NT2/D1 (cell line): ENCODE measurements at regions not wholly inside any gene's neighbourhood (a gene's known extent, or its start where the extent isn't known, plus 50 kb on each side); places are given as distances from the start of the nearest gene placed in this dataset.

Experiments
- DNase-seq: peaks from one replicate; pipeline ENCODE4 v3.0.0-alpha.2; 2011; ENCODE audit warnings: low read depth, low spot score
- H3K27me3 ChIP-seq: 2 replicates; pipeline ENCODE4 v1.6.0; 2011; ENCODE audit warnings: mild to moderate bottlenecking; ENCODE audit not compliant: insufficient read length, insufficient read depth
- H3K36me3 ChIP-seq: 2 replicates; pipeline ENCODE4 v1.6.1; 2011; ENCODE audit warnings: mild to moderate bottlenecking, low read length, mixed read lengths; ENCODE audit not compliant: insufficient read depth, insufficient read length
- H3K4me1 ChIP-seq: 2 replicates; pipeline ENCODE4 v1.5.1; 2011; ENCODE audit not compliant: insufficient read depth, insufficient read length
- H3K4me3 ChIP-seq: 2 replicates; pipeline ENCODE4 v1.5.1; 2011; ENCODE audit warnings: low read depth; ENCODE audit not compliant: insufficient read length
- H3K9ac ChIP-seq: 2 replicates; pipeline ENCODE4 v1.6.0; 2011; ENCODE audit warnings: low read depth; ENCODE audit not compliant: insufficient read length
- H3K9me3 ChIP-seq: 2 replicates; pipeline ENCODE4 v1.5.1; 2011; ENCODE audit warnings: mild to moderate bottlenecking, low read length; ENCODE audit not compliant: insufficient read depth
- SUZ12 ChIP-seq: IDR thresholded peaks from 2 replicates; pipeline ENCODE4 v1.6.1; 2011; ENCODE audit not compliant: insufficient read length, insufficient read depth; ENCODE audit errors: extremely low read depth
- YY1 ChIP-seq: IDR thresholded peaks from 2 replicates; pipeline ENCODE4 v1.6.1; 2011; ENCODE audit not compliant: insufficient read length, insufficient read depth
- ZNF274 ChIP-seq: IDR thresholded peaks from 2 replicates; pipeline ENCODE4 v1.6.1; 2011; ENCODE audit warnings: mild to moderate bottlenecking, low read depth, low read length

DNA sequence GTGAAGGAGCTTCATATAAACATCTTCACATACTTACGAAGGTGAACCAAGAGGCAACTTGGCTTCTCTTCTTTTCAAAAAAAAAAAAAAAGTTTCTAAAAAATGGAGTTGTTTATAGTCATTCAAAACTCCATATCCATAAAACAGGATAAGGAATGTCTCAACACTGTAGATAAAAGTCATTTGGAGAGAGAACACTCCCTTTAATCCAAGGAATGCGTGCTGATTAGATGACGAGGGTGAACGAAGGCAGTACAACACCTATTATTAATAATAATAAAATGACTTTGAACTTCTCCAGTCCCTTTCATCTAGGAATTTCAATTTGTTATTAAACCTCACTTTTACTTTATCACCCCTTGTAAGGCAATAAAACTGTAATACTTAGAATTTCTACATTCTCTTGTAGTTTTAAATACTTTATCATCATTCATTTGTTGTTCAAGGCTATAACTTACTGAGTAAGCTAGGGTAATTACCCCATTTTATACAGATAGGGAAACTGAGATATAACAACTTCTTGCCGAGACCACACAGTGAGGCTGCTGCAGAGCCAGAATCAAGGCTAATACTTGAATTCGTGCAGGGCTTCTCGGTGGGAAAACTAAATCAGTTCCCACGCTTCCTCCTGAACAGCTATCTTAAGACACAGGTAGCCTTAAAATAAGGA, 377.1 kb downstream of the EFNA5 start:
- no peak for TF ChIP-seq SUZ12
- Histone ChIP-seq H3K9me3 (no peaks in the 10 kb centered on the region), H3K4me3 (no peak overlapping the region), H3K36me3 (no peaks in the 10 kb centered on the region), H3K27me3 (no peaks in the 10 kb centered on the region), H3K4me1 (no peaks in the 10 kb centered on the region), H3K9ac (no peak overlapping the region)
- DNase-seq = no peak

DNA sequence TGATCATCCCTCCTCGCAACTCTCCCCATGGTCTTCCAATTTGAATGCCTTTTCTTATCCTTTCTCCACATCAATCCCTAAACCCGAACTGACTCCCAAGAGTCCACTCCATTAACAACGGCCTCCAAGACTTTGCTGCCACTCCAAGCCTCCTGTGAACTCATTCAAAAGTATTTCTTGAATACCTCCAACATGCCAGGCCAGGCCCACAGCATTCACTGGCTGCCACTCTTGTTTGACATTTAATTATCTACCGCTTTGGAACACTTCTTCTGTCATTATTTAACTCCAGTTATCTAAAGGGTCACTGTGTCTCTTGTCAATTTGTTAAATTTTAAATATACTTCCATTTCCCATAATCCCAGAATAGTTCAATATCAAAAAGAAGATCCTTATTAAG, 378.9 kb downstream of the EFNA5 start:
- H3K4me1 ChIP-seq = no peaks in the 10 kb centered on the region
- no peaks in the 10 kb centered on the region for H3K9me3 ChIP-seq
- TF ChIP-seq SUZ12 (no peak), ZNF274 (no peak), YY1 (no peak)
- no peak for DNase-seq
- no peak overlapping the region for H3K9ac ChIP-seq
- H3K36me3 ChIP-seq = no peaks in the 10 kb centered on the region
- H3K4me3 ChIP-seq = no peak overlapping the region
- no peaks in the 10 kb centered on the region for H3K27me3 ChIP-seq

DNA sequence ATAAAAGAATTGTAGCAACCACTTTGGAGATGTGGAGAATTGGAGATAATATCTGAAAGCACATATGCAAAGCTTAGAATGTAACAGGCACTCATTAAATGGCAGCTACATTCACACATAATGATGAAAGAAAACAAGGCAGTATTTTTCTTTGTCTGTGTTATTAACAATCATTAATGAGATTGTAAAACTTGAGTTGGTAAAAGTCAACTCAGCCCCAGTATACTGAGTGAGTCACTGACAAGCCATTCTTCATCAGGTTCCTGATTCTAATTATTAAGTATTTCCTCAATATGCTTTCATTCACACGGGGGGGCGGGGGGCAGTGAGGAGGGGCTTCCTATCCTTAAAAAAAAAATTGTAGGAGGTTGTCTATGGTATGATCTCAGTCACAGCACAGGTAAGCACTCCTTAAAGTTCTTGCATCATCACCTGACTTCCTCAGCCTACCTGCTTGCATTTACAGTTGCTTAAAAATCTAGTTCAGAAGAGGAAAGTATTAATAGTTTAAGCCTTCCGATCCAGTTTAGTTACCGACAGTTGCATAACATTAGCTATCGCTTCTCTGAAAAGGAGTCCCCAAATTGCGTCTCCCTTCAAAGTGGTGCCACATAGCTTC, 379.8 kb downstream of the EFNA5 start:
- Histone ChIP-seq H3K4me3 (no peak overlapping the region), H3K4me1 (no peaks in the 10 kb centered on the region), H3K36me3 (no peaks in the 10 kb centered on the region), H3K9me3 (no peaks in the 10 kb centered on the region), H3K27me3 (no peaks in the 10 kb centered on the region), H3K9ac (no peak overlapping the region)
- TF ChIP-seq YY1 = no peak
- no peak for TF ChIP-seq ZNF274
- TF ChIP-seq SUZ12 = no peak
- DNase-seq = no peak

DNA sequence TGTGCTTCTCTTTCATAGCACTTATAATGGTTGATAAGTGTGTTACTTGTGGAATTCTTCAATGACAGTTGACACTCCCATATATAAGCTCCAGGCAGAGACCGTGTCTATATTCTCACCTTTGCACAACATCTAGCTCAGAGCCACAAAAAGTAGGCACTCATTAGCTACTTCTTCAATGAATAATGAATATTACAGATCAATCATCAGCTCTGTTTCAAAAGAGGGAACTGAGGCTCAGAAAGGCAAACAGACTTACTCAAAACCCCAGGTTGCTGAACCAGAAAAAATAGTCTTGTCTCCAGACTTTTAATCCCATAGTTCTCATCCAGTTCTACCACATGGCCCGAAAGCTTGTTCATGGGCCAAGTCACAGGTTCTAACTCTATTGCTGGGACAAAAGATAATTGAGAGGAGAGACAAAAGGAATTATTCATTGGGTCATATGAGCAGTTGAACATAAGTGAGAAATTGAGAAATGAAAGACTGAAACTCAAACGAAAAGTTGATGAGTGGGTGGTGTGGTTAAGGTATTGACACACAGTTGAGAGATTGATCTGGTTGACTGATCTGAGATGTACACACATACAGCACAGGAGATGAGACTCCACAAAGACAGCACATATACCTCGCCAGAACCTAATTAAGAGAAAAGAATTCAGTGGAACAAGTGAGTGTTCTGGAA, 381.6 kb downstream of the EFNA5 start:
- Histone ChIP-seq H3K4me1 (no peaks in the 10 kb centered on the region), H3K27me3 (no peaks in the 10 kb centered on the region), H3K9ac (no peak overlapping the region), H3K9me3 (no peaks in the 10 kb centered on the region), H3K4me3 (no peak overlapping the region), H3K36me3 (no peaks in the 10 kb centered on the region)
- TF ChIP-seq YY1 = no peak
- DNase-seq = no peak

DNA sequence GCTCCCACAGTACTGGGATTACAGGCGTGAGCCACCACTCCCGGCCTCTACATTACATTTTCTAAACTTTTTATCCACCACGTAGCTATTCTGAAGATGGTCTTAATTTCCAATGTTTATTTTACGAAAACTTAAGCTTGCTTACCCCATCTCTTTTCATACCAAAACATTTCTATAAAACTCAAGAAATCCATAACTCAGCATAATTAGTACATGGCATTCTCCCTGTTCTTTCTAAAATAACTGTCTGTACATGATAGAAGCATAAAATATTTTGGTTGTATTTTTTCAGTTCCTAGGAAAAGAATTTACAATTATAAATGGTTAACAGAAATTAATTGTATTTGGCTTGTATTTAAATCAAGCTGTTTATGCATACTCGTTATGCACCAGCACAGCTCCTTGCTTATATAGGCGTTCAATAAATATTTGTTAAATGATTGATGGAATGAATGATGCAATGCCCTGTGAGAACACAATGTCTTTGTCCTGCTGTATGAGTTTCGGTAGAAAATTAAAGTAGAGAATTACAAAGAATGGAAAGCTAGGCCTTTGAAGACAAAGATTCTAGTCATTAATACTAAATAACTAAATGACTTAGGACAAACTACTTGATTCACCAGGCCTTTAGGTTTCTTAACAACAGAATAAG, 384.2 kb downstream of the EFNA5 start:
- Histone ChIP-seq H3K36me3 (no peaks in the 10 kb centered on the region), H3K9ac (no peak overlapping the region), H3K27me3 (no peaks in the 10 kb centered on the region), H3K9me3 (no peaks in the 10 kb centered on the region), H3K4me3 (no peak overlapping the region), H3K4me1 (no peaks in the 10 kb centered on the region)
- no peak for DNase-seq
- TF ChIP-seq YY1 (no peak), ZNF274 (no peak), SUZ12 (no peak)

DNA sequence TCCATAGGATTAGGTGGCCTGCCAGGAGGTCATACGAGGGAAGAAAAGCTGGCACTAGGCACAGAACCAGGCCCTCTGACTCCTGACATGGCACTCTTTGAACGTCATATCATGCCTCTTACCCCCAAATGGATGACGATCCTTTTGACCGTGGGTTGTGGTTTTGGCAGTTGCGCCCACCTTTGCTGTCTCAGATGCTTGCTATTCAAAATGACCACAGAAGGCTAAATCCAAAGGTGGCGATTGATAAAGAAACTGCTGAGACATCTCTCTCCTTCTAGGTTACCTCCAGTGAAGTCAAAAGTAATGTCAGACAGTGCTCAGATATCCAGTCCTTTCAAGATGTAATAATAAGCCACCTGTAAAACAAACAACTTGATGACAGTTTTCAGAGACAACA, 385.0 kb downstream of the EFNA5 start:
- Histone ChIP-seq H3K4me1 (no peaks in the 10 kb centered on the region), H3K9me3 (no peaks in the 10 kb centered on the region), H3K36me3 (no peaks in the 10 kb centered on the region), H3K4me3 (no peak overlapping the region), H3K27me3 (no peaks in the 10 kb centered on the region), H3K9ac (no peak overlapping the region)
- DNase-seq = no peak
- TF ChIP-seq SUZ12 = no peak
- no peak for TF ChIP-seq YY1
- no peak for TF ChIP-seq ZNF274

DNA sequence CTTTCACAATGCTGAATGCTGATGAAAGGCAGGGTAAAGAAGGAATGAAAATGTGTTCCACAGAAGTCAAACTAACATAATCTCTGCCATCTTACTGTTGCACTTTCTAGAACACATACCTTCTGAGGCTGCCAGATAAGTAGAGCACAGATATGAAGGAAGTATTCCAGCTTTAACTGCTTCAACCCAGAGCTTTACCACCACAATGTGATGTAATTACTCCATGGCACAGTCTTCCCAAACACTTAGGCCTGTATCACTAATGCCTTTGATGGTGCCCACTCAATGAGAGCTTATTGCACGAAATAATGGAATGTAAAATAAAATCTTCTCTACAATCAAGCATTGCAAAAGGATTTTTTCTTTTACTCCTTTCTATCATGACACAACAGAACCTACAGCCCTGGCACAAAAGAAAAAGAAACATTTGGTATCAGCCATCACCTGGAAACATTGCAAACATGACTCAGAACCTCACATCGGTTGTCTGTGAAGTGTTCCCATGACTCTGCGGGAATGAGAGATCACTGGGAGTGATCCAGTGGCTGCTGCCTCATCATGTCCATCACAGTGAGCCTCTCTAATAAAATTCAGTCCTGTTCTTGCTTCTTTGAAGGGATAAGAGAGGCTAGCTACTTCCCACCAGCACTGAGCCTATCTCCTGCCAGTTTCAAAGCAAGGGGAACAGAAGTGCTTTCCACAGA, 385.8 kb downstream of the EFNA5 start:
- H3K27me3 ChIP-seq = no peaks in the 10 kb centered on the region
- TF ChIP-seq ZNF274 = no peak
- no peak for TF ChIP-seq YY1
- no peak for TF ChIP-seq SUZ12
- H3K9me3 ChIP-seq = no peaks in the 10 kb centered on the region
- no peak for DNase-seq
- no peak overlapping the region for H3K9ac ChIP-seq
- no peaks in the 10 kb centered on the region for H3K4me1 ChIP-seq
- no peaks in the 10 kb centered on the region for H3K36me3 ChIP-seq
- H3K4me3 ChIP-seq = no peak overlapping the region
